ENCODE measurements at regions not wholly inside any gene's neighbourhood (a gene's known extent, or its start where the extent isn't known, plus 50 kb on each side); places are given as distances from the start of the nearest gene placed in this dataset.
"Not testable (repeated sequence)": the region's sequence is repeated elsewhere in the genome, so short reads cannot be mapped to it uniquely, and the experiment has no call there.

- no peak for DNase-seq
These were observed 157.3 kb upstream of the CHAC2 start for GRCh38 chr2:53610260-53610659.

- no peak for DNase-seq
These were observed 158.1 kb upstream of the CHAC2 start for GRCh38 chr2:53609551-53609950.

- no peak for DNase-seq
These were observed 159.3 kb upstream of the CHAC2 start for GRCh38 chr2:53608293-53608692.

GRCh38 chr2:53600815-53601214 is 166.8 kb upstream of the CHAC2 start:
- no peak for DNase-seq

GRCh38 chr2:53586733-53587612 is 180.6 kb upstream of the CHAC2 start:
- not testable (repeated sequence) for DNase-seq

- no peak for DNase-seq
These were observed 182.6 kb upstream of the CHAC2 start for GRCh38 chr2:53584986-53585385.

- no peak for DNase-seq
These were observed 184.0 kb upstream of the CHAC2 start for GRCh38 chr2:53583583-53583982.

- DNase-seq: no peak
These were observed 185.0 kb upstream of the CHAC2 start for GRCh38 chr2:53582556-53582955.

GRCh38 chr2:53576166-53576565 is 191.4 kb upstream of the CHAC2 start:
- DNase-seq: no peak

- DNase-seq: no peak
These were observed 191.9 kb upstream of the CHAC2 start for GRCh38 chr2:53575721-53576124.

- no peak for DNase-seq
These were observed 194.9 kb upstream of the CHAC2 start for GRCh38 chr2:53572696-53573095.

GRCh38 chr2:53569957-53570727 is 197.5 kb upstream of the CHAC2 start:
- DNase-seq: no peak

- no peak for DNase-seq
These were observed 199.1 kb upstream of the CHAC2 start for GRCh38 chr2:53568469-53568868.

- DNase-seq: no peak
These were observed 200.5 kb upstream of the CHAC2 start for GRCh38 chr2:53567073-53567472.

GRCh38 chr2:53562407-53562806 is 205.2 kb upstream of the CHAC2 start:
- no peak for DNase-seq

- no peak for DNase-seq
These were observed 206.4 kb upstream of the CHAC2 start for GRCh38 chr2:53561155-53561554.

- DNase-seq: no peak
These were observed 208.2 kb upstream of the CHAC2 start for GRCh38 chr2:53559302-53559966.

- DNase-seq: no peak
These were observed 208.7 kb upstream of the CHAC2 start for GRCh38 chr2:53558867-53559266.

GRCh38 chr2:53549497-53549896 is 218.1 kb upstream of the CHAC2 start:
- no peak for DNase-seq

- DNase-seq: no peak
These were observed 222.0 kb upstream of the CHAC2 start for GRCh38 chr2:53545604-53546003.

- DNase-seq: no peak
These were observed 222.6 kb upstream of the CHAC2 start for GRCh38 chr2:53544871-53545558.

- no peak for DNase-seq
These were observed 224.5 kb upstream of the CHAC2 start for GRCh38 chr2:53543083-53543482.

All from NCI-H187 treated with DMSO at 0.1 percent for 48 hours (cell line).